ENCODE measurements at regions not wholly inside any gene's neighbourhood (a gene's known extent, or its start where the extent isn't known, plus 50 kb on each side); places are given as distances from the start of the nearest gene placed in this dataset.

- TF ChIP-seq, protein P1, sequence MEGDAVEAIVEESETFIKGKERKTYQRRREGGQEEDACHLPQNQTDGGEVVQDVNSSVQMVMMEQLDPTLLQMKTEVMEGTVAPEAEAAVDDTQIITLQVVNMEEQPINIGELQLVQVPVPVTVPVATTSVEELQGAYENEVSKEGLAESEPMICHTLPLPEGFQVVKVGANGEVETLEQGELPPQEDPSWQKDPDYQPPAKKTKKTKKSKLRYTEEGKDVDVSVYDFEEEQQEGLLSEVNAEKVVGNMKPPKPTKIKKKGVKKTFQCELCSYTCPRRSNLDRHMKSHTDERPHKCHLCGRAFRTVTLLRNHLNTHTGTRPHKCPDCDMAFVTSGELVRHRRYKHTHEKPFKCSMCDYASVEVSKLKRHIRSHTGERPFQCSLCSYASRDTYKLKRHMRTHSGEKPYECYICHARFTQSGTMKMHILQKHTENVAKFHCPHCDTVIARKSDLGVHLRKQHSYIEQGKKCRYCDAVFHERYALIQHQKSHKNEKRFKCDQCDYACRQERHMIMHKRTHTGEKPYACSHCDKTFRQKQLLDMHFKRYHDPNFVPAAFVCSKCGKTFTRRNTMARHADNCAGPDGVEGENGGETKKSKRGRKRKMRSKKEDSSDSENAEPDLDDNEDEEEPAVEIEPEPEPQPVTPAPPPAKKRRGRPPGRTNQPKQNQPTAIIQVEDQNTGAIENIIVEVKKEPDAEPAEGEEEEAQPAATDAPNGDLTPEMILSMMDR (IDR thresholded peaks at IDR 0.05; ENCODE audit: low read length): no peak
- TF ChIP-seq EZH2 (IDR thresholded peaks at IDR 0.05; ENCODE audit: borderline replicate concordance, low read length): no peak
- Histone ChIP-seq H4K20me1 (ENCODE audit: insufficient read depth, low read length) (no peaks in the 10 kb centered on the region), H3K4me2 (ENCODE audit: low read length) (no peak overlapping the region), H3K36me3 (ENCODE audit: insufficient read depth, low read length) (no peaks in the 10 kb centered on the region), H3K4me1 (ENCODE audit: insufficient read depth, low read length, severe bottlenecking) (no peaks in the 10 kb centered on the region), H3K9me3 (ENCODE audit: low read length) (no peaks in the 10 kb centered on the region), H3K9ac (ENCODE audit: low read length) (no peak overlapping the region), H2AFZ (ENCODE audit: low read length) (no peak overlapping the region), H3K27ac (ENCODE audit: low read depth, low read length, poor library complexity, severe bottlenecking) (no peak overlapping the region), H3F3A (ENCODE audit: insufficient read depth, low read length) (no peaks in the 10 kb centered on the region), H3K4me3 (ENCODE audit: low read depth, low read length, poor library complexity, severe bottlenecking) (no peak overlapping the region), H3K27me3 (ENCODE audit: insufficient read depth, low read length) (no peaks in the 10 kb centered on the region), H3K9me2 (ENCODE audit: low read depth, low read length) (no peaks in the 10 kb centered on the region), H3K79me2 (ENCODE audit: insufficient read depth, low read length) (no peaks in the 10 kb centered on the region)
Measured at GRCh38 chr9:1294641-1295258, 244.6 kb downstream of the DMRT2 start.

DNA sequence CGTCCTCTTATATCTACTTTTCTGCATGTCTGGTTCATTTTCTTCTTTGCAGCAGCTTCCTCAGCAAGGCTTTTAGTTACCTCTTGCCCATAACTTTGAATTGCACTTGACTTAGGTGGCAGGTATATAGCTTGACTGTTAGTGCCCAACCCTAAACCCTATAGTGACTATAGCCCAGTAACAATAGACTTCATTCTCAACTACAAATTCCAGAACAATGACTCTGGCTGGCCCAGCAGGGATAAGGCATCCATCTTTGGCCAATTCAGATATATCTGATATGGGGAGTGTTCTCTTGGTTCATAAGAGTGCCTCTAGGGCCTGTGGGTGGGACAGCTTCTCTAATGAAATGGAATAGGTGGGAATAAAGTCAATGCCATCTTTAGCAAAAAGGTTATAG lies 246.2 kb downstream of the DMRT2 start:
- Histone ChIP-seq H3F3A (ENCODE audit: insufficient read depth, low read length) (no peaks in the 10 kb centered on the region), H2AFZ (ENCODE audit: low read length) (no peak overlapping the region), H3K27me3 (ENCODE audit: insufficient read depth, low read length) (no peaks in the 10 kb centered on the region), H3K9ac (ENCODE audit: low read length) (no peak overlapping the region), H3K79me2 (ENCODE audit: insufficient read depth, low read length) (no peaks in the 10 kb centered on the region), H3K4me2 (ENCODE audit: low read length) (no peak overlapping the region), H4K20me1 (ENCODE audit: insufficient read depth, low read length) (no peaks in the 10 kb centered on the region), H3K9me2 (ENCODE audit: low read depth, low read length) (no peaks in the 10 kb centered on the region), H3K4me1 (ENCODE audit: insufficient read depth, low read length, severe bottlenecking) (no peaks in the 10 kb centered on the region), H3K27ac (ENCODE audit: low read depth, low read length, poor library complexity, severe bottlenecking) (no peak overlapping the region), H3K9me3 (ENCODE audit: low read length) (no peaks in the 10 kb centered on the region), H3K36me3 (ENCODE audit: insufficient read depth, low read length) (no peaks in the 10 kb centered on the region), H3K4me3 (ENCODE audit: low read depth, low read length, poor library complexity, severe bottlenecking) (no peak overlapping the region)
- TF ChIP-seq, protein P1 (IDR thresholded peaks at IDR 0.05; ENCODE audit: low read length): no peak
- TF ChIP-seq EZH2 (IDR thresholded peaks at IDR 0.05; ENCODE audit: borderline replicate concordance, low read length): no peak

- Histone ChIP-seq H3K4me3 (ENCODE audit: low read depth, low read length, poor library complexity, severe bottlenecking) (no peak overlapping the region), H3F3A (ENCODE audit: insufficient read depth, low read length) (no peaks in the 10 kb centered on the region), H3K9me2 (ENCODE audit: low read depth, low read length) (no peaks in the 10 kb centered on the region), H3K4me2 (ENCODE audit: low read length) (no peak overlapping the region), H3K9ac (ENCODE audit: low read length) (no peak overlapping the region), H3K79me2 (ENCODE audit: insufficient read depth, low read length) (no peaks in the 10 kb centered on the region), H3K27ac (ENCODE audit: low read depth, low read length, poor library complexity, severe bottlenecking) (no peak overlapping the region), H4K20me1 (ENCODE audit: insufficient read depth, low read length) (no peaks in the 10 kb centered on the region), H2AFZ (ENCODE audit: low read length) (no peak overlapping the region), H3K27me3 (ENCODE audit: insufficient read depth, low read length) (no peaks in the 10 kb centered on the region), H3K4me1 (ENCODE audit: insufficient read depth, low read length, severe bottlenecking) (no peaks in the 10 kb centered on the region), H3K9me3 (ENCODE audit: low read length) (no peaks in the 10 kb centered on the region), H3K36me3 (ENCODE audit: insufficient read depth, low read length) (no peaks in the 10 kb centered on the region)
- TF ChIP-seq EZH2 (IDR thresholded peaks at IDR 0.05; ENCODE audit: borderline replicate concordance, low read length): no peak
- TF ChIP-seq, protein P1 (IDR thresholded peaks at IDR 0.05; ENCODE audit: low read length): no peak
Measured at GRCh38 chr9:1298046-1298445, 247.9 kb downstream of the DMRT2 start.

All from OCI-LY1 (cell line).